Kidney (tissue), 13 donors: ENCODE measurements at regions not wholly inside any gene's neighbourhood (a gene's known extent, or its start where the extent isn't known, plus 50 kb on each side); places are given as distances from the start of the nearest gene placed in this dataset.

Experiments
- DNase-seq, 5 donors: peaks; one replicate each; pipeline ENCODE4 v3.0.0-alpha.2; 2013 to 2020
- FAIRE-seq: peaks from 2 replicates; lab custom pipeline; 2012; peaks lifted over from hg19 to GRCh38; lab: Jason Lieb, UNC
- H3K27ac ChIP-seq, 2 donors: one replicate each; pipeline ENCODE4 v1.7.0; 2013; ENCODE audit warnings: low read depth in 2 of 2, low read length in 2 of 2, inconsistent platforms in 1 of 2
- H3K27me3 ChIP-seq: one replicate; pipeline ENCODE4 v1.7.1; 2013; ENCODE audit warnings: low read length, inconsistent platforms; ENCODE audit not compliant: control insufficient read depth, insufficient read depth
- H3K36me3 ChIP-seq, 3 donors: one replicate each; pipeline versions ENCODE4 v1.7.0 to v1.7.1; 2013; ENCODE audit warnings: low read length in 3 of 3, control low read depth in 1 of 3, inconsistent platforms in 1 of 3; ENCODE audit not compliant: insufficient read depth in 3 of 3, control insufficient read depth in 2 of 3
- H3K4me1 ChIP-seq, 3 donors: one replicate each; pipeline versions ENCODE4 v1.7.0 to v1.7.1; 2013; ENCODE audit warnings: low read length in 3 of 3, inconsistent platforms in 1 of 3, low read depth in 1 of 3; ENCODE audit not compliant: control insufficient read depth in 2 of 3, insufficient read depth in 2 of 3
- H3K4me3 ChIP-seq, 3 donors: one replicate each; pipeline versions ENCODE4 v1.7.0 to v1.8.1; 2013; ENCODE audit warnings: low read length in 3 of 3, control low read depth in 1 of 3, inconsistent platforms in 1 of 3
- H3K9ac ChIP-seq, 3 donors: one replicate each; pipeline versions ENCODE4 v1.7.0 to v1.7.1; 2013; ENCODE audit warnings: low read length in 3 of 3, control low read depth in 1 of 3, inconsistent platforms in 1 of 3
- H3K9me3 ChIP-seq, 3 donors: one replicate each; pipeline versions ENCODE4 v1.7.0 to v1.7.1; 2013; ENCODE audit warnings: low read length in 3 of 3, control low read depth in 1 of 3, inconsistent platforms in 1 of 3; ENCODE audit not compliant: control insufficient read depth in 2 of 3, insufficient read depth in 1 of 3
- CTCF ChIP-seq: IDR thresholded peaks from 3 replicates; pipeline ENCODE4 v1.5.1; 2012; ENCODE audit warnings: mild to moderate bottlenecking, moderate library complexity, borderline replicate concordance; ENCODE audit not compliant: insufficient read depth; ENCODE audit errors: extremely low read depth
- intact Hi-C: fragments of 100-400 bp; cut with DNase I; formaldehyde crosslinking; loops from one replicate; pipeline ENCODE4 v1.11.1; 2022
- donor health status: control.
- donor health status: control.
- donor health status: control.
- donor health status: control.
- donor health status: control.
- donor health status: DM: yes; HTN: yes; CAD: no.
- donor health status: Normal renal cell carcinoma (clear cell type).

GRCh38 chr5:135156337-135156714 lies 122.3 kb upstream of the PITX1 start:
- intact Hi-C loops = no loop called here
- no peak overlapping the region for H3K27ac ChIP-seq
- no peak for FAIRE-seq

GRCh38 chr5:135155616-135156214 lies 121.7 kb upstream of the PITX1 start:
- H3K36me3 ChIP-seq = no peaks in the 10 kb centered on the region
- no peak overlapping the region for H3K9ac ChIP-seq
- peaks cover 0 to 4% (median 0%) of the 10 kb centered on the region in 3 donors for H3K9me3 ChIP-seq
- no peaks in the 10 kb centered on the region for H3K4me1 ChIP-seq
- H3K4me3 ChIP-seq = no peak overlapping the region
- no peak overlapping the region for H3K27ac ChIP-seq
- no peak for TF ChIP-seq CTCF
- no peak for DNase-seq
- no peak for FAIRE-seq
- no peaks in the 10 kb centered on the region for H3K27me3 ChIP-seq
- intact Hi-C loops = no loop called here

More at GRCh38 chr5:135156337-135156714, 122.3 kb upstream of the PITX1 start:
- no peak for TF ChIP-seq CTCF
- H3K36me3 ChIP-seq = no peaks in the 10 kb centered on the region
- no peak overlapping the region for H3K4me3 ChIP-seq
- peaks cover 0 to 4% (median 0%) of the 10 kb centered on the region in 3 donors for H3K9me3 ChIP-seq
- DNase-seq = no peak
- H3K27me3 ChIP-seq = no peaks in the 10 kb centered on the region
- no peaks in the 10 kb centered on the region for H3K4me1 ChIP-seq
- H3K9ac ChIP-seq = no peak overlapping the region

GRCh38 chr5:135154961-135155360 lies 120.9 kb upstream of the PITX1 start:
- no peaks in the 10 kb centered on the region for H3K27me3 ChIP-seq
- H3K9ac ChIP-seq = no peak overlapping the region
- no peak for DNase-seq
- peaks cover 0 to 4% (median 0%) of the 10 kb centered on the region in 3 donors for H3K9me3 ChIP-seq
- H3K36me3 ChIP-seq = no peaks in the 10 kb centered on the region
- FAIRE-seq = no peak
- no peak for TF ChIP-seq CTCF
- no peak overlapping the region for H3K4me3 ChIP-seq
- intact Hi-C loops = no loop called here
- H3K4me1 ChIP-seq = no peaks in the 10 kb centered on the region
- no peak overlapping the region for H3K27ac ChIP-seq

- intact Hi-C loops = no loop called here
- H3K9ac ChIP-seq = no peak overlapping the region
- H3K4me3 ChIP-seq = no peak overlapping the region
- no peak overlapping the region for H3K27ac ChIP-seq
- H3K36me3 ChIP-seq = no peaks in the 10 kb centered on the region
- no peaks in the 10 kb centered on the region for H3K4me1 ChIP-seq
- no peak for DNase-seq
- TF ChIP-seq CTCF = no peak
- no peak for FAIRE-seq
- H3K27me3 ChIP-seq = no peaks in the 10 kb centered on the region
- H3K9me3 ChIP-seq = peaks cover 0 to 4% (median 0%) of the 10 kb centered on the region in 3 donors
Observed at GRCh38 chr5:135154197-135154596, 120.2 kb upstream of the PITX1 start.
